Gastrocnemius medialis (tissue), 4 donors: ENCODE measurements at regions not wholly inside any gene's neighbourhood (a gene's known extent, or its start where the extent isn't known, plus 50 kb on each side); places are given as distances from the start of the nearest gene placed in this dataset.
"Not testable (repeated sequence)": the region's sequence is repeated elsewhere in the genome, so short reads cannot be mapped to it uniquely, and the experiment has no call there.

Source experiments
- ATAC-seq, 2 donors: fragments of 150-250 bp; one replicate each; pipeline ENCODE4 v1.9.1; 2016
- DNase-seq, 2 donors: peaks; one replicate each; pipeline ENCODE4 v3.0.0-alpha.2; 2019
- H3K27ac ChIP-seq, 4 donors: fragments of 200-600 bp; sonication (generic); 1 replicate in 1 of 4; 2 replicates in 3 of 4; pipeline ENCODE4 v1.5.1; 2016 to 2018; ENCODE audit warnings: mild to moderate bottlenecking in 2 of 4, moderate library complexity in 1 of 4
- H3K27me3 ChIP-seq, 3 donors: fragments of 200-600 bp; sonication (generic) in 2 of 3; 1 replicate in 1 of 3; 2 replicates in 2 of 3; pipeline versions ENCODE4 v1.5.1 to v1.6.0; 2016 to 2019; ENCODE audit warnings: mild to moderate bottlenecking in 1 of 3, moderate library complexity in 1 of 3
- H3K36me3 ChIP-seq, 2 donors: fragments of 200-600 bp; sonication (generic) in 1 of 2; one replicate each; pipeline ENCODE4 v1.5.1; 2017 to 2018
- H3K4me1 ChIP-seq, 2 donors: fragments of 200-600 bp; sonication (generic) in 1 of 2; one replicate each; pipeline ENCODE4 v1.5.1; 2016 to 2017; ENCODE audit warnings: mild to moderate bottlenecking in 2 of 2
- H3K4me3 ChIP-seq, 4 donors: fragments of 200-600 bp; sonication (generic) in 3 of 4; 1 replicate in 1 of 4; 2 replicates in 3 of 4; pipeline ENCODE4 v1.5.1; 2016 to 2019; ENCODE audit warnings: mild to moderate bottlenecking in 2 of 4
- H3K9me3 ChIP-seq, 3 donors: fragments of 200-600 bp; sonication (generic) in 2 of 3; 1 replicate in 1 of 3; 2 replicates in 2 of 3; pipeline ENCODE4 v1.5.1; 2016 to 2019
- POLR2A ChIP-seq, 2 donors: fragments of 450-650 bp; IDR thresholded peaks; one replicate each; pipeline ENCODE4 v1.6.1; 2017; ENCODE audit warnings: antibody characterized with exemption in 2 of 2, mild to moderate bottlenecking in 2 of 2, moderate library complexity in 2 of 2
- in situ Hi-C, 4 donors: fragments of 200-750 bp; cut with MboI; loops; one replicate each; pipeline versions ENCODE4 v1.15.0 to v1.8.0; 2017; ENCODE audit warnings: low sequenced_read_pairs in 4 of 4
- intact Hi-C: fragments of 100-400 bp; cut with DNase I; formaldehyde crosslinking; loops from one replicate; pipeline ENCODE4 v1.15.1; 2023; ENCODE audit warnings: low total_unique reads
- TF ChIP-seq, protein P1 (sequence below), 5 experiments: fragments of 450-650 bp in 3 of 5; fragments of 200-600 bp in 2 of 5; sonication (generic) in 2 of 5; IDR thresholded peaks in 4 of 5; conservative IDR thresholded peaks in 1 of 5; 1 replicate in 4 of 5; 2 replicates in 1 of 5; pipeline ENCODE4 v1.5.1; 2016 to 2019; ENCODE audit warnings: antibody characterized with exemption in 5 of 5, mild to moderate bottlenecking in 3 of 5, moderate library complexity in 3 of 5

DNA sequence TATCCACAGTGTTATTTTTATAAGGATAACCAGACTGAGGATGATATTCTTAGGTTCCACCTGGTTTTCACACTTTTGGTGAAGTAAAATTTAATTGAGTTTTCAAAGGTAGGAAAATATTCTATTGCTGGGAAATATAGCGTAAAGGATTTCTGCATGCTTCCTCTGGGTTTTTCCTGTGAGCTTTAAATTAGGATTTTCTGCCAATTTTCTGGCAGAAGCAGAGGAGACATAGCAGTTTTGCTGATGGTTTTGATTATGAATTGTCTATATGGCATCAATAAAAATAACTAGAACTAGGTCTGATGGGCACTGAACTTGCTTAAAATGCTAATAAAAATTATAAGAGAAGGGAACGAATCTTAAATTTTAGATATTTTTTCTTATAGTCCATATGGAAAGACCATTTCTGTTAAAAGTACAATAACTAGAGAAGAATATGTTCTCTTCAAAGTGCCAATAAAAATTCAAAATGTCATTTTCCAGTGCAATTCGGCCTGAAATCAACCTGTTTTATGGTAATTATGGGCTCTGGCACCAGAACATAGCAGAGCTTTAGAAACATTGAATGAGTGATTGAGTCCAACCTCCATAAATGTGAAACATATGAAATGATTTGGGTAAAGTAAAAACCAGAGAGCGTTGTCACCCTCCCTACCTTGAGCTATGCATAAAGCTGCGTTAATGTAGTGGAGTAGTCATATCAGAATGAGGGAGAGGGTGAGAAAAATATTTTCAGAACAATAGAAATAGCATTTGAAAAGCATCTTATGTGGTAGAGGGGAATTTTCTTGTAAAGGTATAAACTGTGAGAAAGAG, 279.7 kb downstream of the SPRY1 start:
- H3K4me1 ChIP-seq = peaks cover 16 to 21% of the 10 kb centered on the region in 2 donors
- no peaks in the 10 kb centered on the region for H3K9me3 ChIP-seq
- DNase-seq = no peak
- no peak for TF ChIP-seq POLR2A (IDR thresholded peaks at IDR 0.05)
- TF ChIP-seq, protein P1, sequence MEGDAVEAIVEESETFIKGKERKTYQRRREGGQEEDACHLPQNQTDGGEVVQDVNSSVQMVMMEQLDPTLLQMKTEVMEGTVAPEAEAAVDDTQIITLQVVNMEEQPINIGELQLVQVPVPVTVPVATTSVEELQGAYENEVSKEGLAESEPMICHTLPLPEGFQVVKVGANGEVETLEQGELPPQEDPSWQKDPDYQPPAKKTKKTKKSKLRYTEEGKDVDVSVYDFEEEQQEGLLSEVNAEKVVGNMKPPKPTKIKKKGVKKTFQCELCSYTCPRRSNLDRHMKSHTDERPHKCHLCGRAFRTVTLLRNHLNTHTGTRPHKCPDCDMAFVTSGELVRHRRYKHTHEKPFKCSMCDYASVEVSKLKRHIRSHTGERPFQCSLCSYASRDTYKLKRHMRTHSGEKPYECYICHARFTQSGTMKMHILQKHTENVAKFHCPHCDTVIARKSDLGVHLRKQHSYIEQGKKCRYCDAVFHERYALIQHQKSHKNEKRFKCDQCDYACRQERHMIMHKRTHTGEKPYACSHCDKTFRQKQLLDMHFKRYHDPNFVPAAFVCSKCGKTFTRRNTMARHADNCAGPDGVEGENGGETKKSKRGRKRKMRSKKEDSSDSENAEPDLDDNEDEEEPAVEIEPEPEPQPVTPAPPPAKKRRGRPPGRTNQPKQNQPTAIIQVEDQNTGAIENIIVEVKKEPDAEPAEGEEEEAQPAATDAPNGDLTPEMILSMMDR (IDR thresholded peaks at IDR 0.05 in 4 of 5, conservative IDR thresholded peaks at IDR 0.05 in 1 of 5) = no peak
- H3K27ac ChIP-seq = peak overlapping the region; percentile 67 to 75 (median 68)
- in situ Hi-C loops (no loop called here), intact Hi-C loops (loop anchor here (5.0 to 10.0 kb wide), 2 partner anchors 219 to 341 kb away; no protein-coding TSS in a partner anchor)
- no peak for ATAC-seq
- H3K36me3 ChIP-seq = no peaks in the 10 kb centered on the region
- peak overlapping the region in 2 of 4 donors; percentile 20 to 26 for H3K4me3 ChIP-seq
- no peaks in the 10 kb centered on the region for H3K27me3 ChIP-seq

DNA sequence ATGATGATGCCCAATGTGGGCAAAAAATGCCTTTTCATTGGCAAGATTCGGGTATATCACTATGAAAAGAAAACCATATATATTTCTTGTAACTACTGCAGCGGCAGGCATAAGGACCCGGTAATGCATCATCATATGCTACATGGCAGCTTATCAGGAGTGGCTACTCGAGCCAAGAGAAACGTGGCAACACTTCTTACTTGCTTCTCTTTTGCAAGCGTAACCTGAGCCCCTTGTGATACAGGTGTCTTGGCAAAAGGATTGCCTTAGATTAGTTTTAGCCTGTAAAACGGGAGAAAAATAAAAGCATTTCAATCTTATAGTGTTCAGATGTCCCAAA, 280.3 kb downstream of the SPRY1 start:
- no peaks in the 10 kb centered on the region for H3K36me3 ChIP-seq
- H3K4me1 ChIP-seq = peaks cover 15 to 21% of the 10 kb centered on the region in 2 donors
- no peak for TF ChIP-seq POLR2A (IDR thresholded peaks at IDR 0.05)
- TF ChIP-seq, protein P1 (IDR thresholded peaks at IDR 0.05 in 4 of 5, conservative IDR thresholded peaks at IDR 0.05 in 1 of 5) = no peak
- H3K9me3 ChIP-seq = no peaks in the 10 kb centered on the region
- peak overlapping the region; percentile 48 to 75 (median 67) for H3K27ac ChIP-seq
- no peaks in the 10 kb centered on the region for H3K27me3 ChIP-seq
- intact Hi-C loops (loop anchor here (5.0 to 10.0 kb wide), 2 partner anchors 218 to 340 kb away; no protein-coding TSS in a partner anchor), in situ Hi-C loops (no loop called here)
- ATAC-seq (peak; percentile 95), DNase-seq (peak; percentile 53 to 70)
- H3K4me3 ChIP-seq = peak overlapping the region in 2 of 4 donors; percentile 20 to 26

DNA sequence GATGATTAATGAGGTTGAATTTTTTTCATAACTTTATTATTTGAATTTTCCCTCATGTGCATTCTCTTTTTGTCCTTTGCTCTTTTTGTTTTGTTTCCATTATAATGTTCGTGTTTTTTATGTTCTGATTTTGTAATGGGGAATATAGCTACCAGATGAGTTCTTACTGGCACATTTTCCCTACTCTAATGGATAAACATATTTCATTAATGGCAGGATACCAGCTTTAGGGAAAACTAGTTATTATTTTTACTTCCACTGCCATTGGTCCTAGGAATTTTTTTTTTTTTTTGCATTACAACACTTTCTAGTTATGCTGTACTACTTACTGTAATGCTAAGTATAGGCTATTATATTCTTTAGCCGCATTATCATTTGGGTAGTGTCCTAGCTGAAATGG, 286.3 kb downstream of the SPRY1 start:
- in situ Hi-C loops = no loop called here
- H3K9me3 ChIP-seq = no peaks in the 10 kb centered on the region
- TF ChIP-seq, protein P1 (IDR thresholded peaks at IDR 0.05 in 4 of 5, conservative IDR thresholded peaks at IDR 0.05 in 1 of 5) = no peak
- no peak for TF ChIP-seq POLR2A (IDR thresholded peaks at IDR 0.05)
- intact Hi-C loops = loop anchor here (10.0 kb wide), 1 partner anchor 62 kb away; no protein-coding TSS in a partner anchor
- ATAC-seq = no peak
- no peak overlapping the region for H3K27ac ChIP-seq
- no peaks in the 10 kb centered on the region for H3K27me3 ChIP-seq
- no peaks in the 10 kb centered on the region for H3K36me3 ChIP-seq
- no peak for DNase-seq
- no peak overlapping the region for H3K4me3 ChIP-seq
- H3K4me1 ChIP-seq = peaks cover 0 to 1% of the 10 kb centered on the region in 2 donors

DNA sequence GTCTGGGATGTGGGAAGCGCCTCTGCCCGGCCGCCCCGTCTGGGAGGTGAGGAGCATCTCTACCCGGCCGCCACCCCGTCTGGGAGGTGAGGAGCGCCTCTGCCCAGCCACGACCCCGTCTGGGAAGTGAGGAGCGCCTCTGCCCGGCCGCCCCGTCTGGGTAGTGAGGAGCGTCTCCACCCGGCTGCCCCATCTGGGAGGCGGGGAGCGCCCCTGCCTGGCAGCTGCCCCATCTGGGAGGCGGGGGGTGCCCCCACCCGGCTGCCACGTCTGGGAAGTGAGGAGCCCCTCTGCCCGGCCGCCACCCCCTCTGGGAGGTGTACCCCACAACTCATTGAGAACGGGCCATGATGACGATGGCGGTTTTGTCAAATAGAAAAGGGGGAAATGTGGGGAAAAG, 288.3 kb downstream of the SPRY1 start:
- intact Hi-C loops = loop anchor here (10.0 kb wide), 1 partner anchor 60 kb away; no protein-coding TSS in a partner anchor
- ATAC-seq, in situ Hi-C loops, H3K36me3 ChIP-seq, H3K27ac ChIP-seq, H3K4me1 ChIP-seq, H3K9me3 ChIP-seq, H3K27me3 ChIP-seq, DNase-seq, H3K4me3 ChIP-seq: not testable (repeated sequence)

DNA sequence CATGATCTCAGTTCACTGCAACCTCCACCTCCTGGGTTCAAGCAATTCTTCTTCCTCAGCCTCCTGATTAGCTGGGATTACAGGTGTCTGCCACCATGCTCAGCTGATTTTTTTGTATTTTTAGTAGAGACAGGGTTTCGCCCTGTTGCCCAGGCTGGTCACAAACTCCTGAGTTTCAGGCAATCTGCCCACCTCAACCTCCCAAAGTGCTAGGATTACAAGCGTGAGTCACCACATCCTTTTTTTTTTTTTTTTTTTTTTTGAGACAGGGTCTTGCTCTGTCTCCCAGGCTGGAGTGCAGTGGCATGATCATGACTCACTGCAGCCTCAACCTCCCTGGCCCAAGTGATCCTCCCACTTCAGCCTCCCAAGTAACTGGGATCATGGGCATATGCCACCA, 298.9 kb downstream of the SPRY1 start:
- ATAC-seq, H3K27ac ChIP-seq, H3K4me3 ChIP-seq, H3K27me3 ChIP-seq, H3K36me3 ChIP-seq, DNase-seq, in situ Hi-C loops, intact Hi-C loops, H3K9me3 ChIP-seq: not testable (repeated sequence)
- H3K4me1 ChIP-seq = peaks cover 7 to 11% of the 10 kb centered on the region in 2 donors
